GM18867 (cell line): ENCODE measurements at regions not wholly inside any gene's neighbourhood (a gene's known extent, or its start where the extent isn't known, plus 50 kb on each side); places are given as distances from the start of the nearest gene placed in this dataset.
"Not testable (repeated sequence)": the region's sequence is repeated elsewhere in the genome, so short reads cannot be mapped to it uniquely, and the experiment has no call there.

ENCODE experiments used
- ATAC-seq: cut with Tn5 transposase; IDR thresholded peaks from one replicate; pipeline ENCODE4 v1.9.1; 2021; ENCODE audit warnings: mild to moderate bottlenecking, moderate library complexity; ENCODE audit not compliant: unreplicated experiment

DNA sequence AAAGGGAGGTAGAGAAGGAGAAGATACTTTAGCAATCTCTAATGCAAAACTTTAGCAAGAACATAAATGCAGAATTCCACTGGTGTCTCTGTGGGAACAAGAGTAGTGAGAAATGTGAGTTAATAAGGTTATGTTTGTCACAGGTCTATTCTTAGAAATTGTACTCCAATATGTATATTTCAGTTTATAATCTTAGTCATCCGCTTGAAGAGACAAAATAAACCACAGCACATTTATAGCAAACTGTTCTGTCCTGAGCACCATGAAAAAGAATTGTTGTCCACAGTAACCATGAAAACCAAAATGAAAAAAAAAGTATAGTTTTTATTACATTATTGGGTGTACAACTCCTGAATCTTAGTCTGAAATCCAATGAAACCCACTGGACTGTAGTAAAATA, 93.6 kb upstream of the TSLP start:
- no peak for ATAC-seq

DNA sequence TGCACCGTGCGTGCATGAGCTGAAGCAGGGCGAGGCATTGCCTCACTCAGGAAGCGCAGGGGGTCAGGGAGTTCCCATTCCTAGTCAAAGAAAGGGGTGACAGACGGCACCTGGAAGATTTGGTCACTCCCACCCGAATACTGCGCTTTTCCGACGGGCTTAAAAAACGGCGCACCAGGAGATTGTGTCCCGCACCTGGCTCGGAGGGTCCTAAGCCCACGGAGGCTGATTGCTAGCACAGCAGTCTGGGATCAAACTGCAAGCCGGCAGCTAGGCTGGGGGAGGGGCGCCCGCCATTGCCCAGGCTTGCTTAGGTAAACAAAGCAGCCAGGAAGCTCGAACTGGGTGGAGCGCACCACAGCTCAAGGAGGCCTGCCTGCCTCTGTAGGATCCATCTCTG, 85.6 kb upstream of the TSLP start:
- ATAC-seq: not testable (repeated sequence)

DNA sequence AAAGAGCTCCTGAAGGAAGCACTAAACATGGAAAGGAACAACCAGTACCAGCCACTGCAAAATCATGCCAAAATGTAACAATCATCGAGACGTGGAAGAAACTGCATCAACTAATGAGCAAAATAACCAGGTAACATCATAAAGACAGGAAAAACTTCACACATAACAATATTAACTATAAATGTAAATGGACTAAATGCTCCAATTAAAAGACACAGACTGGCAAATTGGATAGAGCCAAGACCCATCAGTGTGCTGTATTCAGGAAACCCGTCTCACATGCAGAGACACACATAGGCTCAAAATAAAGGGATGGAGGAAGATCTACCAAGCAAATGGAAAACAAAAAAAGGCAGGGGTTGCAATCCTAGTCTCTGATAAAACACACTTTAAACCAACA, 83.9 kb upstream of the TSLP start:
- ATAC-seq: not testable (repeated sequence)

DNA sequence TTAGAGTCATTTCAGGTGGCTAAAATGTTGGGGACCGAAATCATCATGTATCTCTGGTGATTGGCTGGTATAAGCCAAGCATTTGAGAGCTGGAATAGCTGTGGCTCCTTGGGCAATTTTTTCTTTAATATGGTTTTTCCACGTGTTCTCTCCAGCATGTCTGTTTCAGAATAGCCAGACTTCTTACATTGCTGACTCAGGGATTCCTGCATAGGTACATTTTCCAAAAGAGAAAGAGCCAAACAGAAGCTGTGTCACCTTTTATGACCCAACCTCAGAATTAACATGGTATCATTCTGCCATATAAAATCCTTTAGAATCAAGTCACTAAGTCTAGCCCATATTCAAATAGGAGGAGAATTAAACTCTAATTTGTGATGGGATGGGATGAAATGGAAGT, 74.8 kb upstream of the TSLP start:
- no peak for ATAC-seq

DNA sequence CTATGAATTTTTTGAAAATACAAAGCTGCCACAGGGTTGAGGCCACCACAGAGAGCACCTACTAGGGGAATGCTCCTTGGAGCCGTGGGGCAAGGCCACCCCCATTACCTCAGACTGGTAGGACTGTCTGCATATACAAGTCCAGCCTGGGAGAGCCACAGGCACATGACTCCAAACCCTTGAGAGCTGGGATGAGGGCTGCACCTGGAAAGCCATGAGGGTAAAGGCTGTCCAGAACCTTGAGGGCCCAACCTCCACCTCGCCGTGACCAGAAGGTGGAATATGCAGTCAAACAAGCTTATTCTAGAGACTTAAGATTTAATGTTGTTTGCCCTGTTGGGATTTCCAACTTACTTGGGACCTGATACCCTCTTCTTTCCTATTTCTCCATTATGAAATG, 69.5 kb upstream of the TSLP start:
- no peak for ATAC-seq

DNA sequence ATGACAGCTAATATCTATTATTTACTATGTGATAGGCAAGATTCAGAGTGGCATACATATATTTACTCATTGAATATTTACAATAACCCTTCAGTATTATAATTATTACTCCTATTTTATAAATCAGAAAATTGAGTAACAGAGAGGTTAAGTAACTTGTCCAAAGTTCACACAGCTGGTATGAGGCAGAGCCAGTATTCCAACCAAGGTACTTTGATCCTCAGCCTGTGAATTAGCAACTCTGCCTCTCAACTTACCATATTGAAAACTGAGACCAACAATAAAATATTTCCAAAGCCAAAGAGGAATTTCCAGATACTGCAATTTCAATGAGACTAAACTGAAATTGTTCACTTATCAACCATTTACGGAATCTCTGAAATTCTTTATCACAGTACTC, 67.9 kb upstream of the TSLP start:
- ATAC-seq: no peak

DNA sequence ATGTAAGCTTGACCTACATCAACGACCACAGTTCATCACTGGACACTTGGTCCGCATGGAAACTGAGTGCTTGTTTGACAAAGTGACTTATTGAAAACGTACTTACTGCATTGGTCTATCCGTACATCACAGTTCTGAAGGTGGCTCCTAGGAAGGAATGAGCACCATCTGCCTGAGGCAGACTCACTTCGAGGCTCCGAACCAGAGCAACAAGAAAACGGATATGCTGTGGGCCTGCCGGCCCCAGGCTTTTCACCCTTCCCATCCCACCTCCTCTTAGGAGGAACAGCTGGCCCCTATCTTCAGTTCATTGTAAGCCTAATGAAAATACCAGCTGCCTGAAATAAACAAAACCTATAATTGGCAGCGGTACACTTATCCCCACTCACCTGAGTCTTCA, 67.2 kb upstream of the TSLP start:
- no peak for ATAC-seq

DNA sequence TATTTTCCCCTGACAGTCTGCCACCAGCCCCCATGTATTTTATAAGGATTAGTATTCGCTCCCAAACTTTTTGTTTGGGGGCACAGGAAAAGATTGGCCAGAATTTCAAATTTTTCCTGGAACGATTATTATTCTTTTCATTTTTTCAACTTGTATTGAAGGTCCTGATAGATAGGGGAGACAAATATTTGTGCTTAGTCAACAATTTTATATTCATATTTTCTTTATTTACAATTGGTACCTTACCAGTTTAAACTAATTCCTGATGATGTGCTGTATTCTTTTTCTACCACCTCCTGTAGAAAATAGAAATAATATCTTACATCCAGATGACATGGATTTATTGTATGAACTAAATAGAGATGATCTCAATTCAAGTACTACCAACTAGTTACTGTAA, 60.7 kb upstream of the TSLP start:
- ATAC-seq: no peak

DNA sequence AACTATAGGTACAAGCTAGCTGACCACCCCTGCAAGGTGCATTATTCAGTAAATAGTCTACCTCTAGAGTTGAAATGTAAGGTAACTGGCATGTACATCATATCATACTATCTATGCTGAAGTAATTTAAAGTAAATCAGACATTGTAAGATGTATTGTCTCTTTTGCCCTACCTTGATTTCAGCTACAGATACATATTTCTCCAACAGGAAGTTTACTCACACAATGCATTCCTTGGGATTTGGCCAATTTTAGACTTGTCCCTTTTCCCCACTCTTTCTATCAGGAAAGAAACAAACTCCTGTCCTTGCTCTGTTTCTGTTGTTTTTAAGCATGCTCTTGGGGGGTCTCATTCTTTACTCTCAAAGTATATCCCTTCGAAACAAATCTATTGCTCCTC, 58.5 kb upstream of the TSLP start:
- no peak for ATAC-seq

DNA sequence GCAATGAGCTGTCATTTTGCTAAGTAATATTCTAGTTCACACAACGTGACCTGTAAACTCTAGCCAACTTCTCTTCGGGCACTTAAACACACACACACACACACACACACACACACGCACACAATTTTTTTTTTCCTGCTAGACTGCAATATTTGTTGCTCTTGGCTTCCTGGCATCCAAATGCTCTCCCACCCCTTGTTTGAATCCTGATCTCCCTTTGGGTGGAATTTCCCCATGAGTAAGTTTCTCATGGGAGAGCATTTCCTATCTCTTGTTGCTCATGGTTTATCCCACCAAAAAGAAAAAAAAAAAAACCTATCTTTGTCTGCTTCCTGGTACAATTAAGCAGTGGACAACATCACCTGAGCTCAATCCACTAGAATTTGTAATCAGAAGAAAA, 54.7 kb upstream of the TSLP start:
- ATAC-seq: no peak

DNA sequence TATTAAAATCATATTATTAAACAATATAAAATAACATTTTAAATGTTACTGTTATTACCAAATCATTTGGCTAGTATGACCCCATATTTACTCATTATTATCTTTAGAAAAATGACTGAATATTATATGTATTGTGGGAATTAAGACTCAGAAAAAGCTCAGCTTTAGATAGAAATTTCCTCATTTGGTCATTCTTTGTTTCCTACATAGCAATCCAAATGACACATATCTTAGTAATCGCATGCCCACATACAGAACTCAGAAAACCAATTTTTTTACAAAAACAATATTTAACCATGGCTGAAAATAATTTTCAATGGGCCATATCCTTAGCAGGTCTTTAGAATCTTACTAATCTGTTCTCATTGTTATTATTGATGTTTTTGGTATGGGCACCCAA, 53.8 kb upstream of the TSLP start:
- ATAC-seq: no peak
